GM04504 (cell line): ENCODE measurements at regions not wholly inside any gene's neighbourhood (a gene's known extent, or its start where the extent isn't known, plus 50 kb on each side); places are given as distances from the start of the nearest gene placed in this dataset.

Source experiments
- DNase-seq: peaks from one replicate; pipeline ENCODE4 v3.0.0-alpha.2; 2012; ENCODE audit warnings: low read depth

DNA sequence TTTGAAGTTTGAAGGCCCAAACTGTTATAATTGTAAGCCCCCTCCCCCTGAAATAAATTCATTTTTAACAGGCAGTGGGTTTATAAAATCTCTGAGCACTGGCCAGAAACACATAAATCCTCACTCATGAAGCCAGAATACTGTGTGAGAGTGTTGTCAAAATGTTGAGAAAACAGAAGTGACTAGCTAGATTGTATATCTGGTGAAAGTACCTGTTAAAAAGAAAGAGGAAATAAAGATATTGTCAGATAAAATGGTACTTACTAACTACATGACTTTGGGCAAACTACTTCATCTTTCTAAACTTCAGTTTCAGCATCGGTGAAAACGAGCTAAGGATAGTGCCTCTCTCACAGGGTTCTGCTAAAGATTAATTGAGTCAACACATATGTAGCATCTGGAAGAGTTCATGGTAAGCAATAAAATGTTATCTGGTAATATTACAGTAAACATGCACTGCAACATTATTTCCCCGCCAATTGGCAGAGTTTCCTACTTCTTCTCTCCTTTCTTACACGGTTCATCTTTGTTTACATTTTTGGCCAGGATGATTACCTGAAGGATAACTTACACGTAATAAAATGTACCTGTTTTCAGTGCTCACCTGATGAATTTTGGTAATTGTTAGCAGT, 202.5 kb upstream of the CHRM2 start:
- DNase-seq, result no peak

DNA sequence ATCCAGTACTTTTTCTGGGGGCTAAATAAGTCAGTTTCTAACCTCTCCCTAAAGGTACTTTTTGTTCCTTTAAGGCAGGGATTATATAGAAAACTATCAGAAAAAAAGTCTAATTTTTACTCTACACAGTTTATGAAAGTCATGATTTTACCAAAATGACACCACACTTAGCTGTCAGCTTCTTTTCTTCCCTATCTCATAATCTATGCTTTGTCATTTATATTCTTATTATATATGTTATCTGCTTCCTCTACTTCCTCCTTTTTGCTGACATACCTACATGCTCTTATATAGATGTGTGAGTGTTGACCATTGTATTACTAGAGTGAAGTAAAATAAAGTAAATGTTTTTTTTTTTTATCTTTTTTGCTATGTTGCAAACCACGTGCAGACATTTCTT, 203.9 kb upstream of the CHRM2 start:
- no peak for DNase-seq

DNA sequence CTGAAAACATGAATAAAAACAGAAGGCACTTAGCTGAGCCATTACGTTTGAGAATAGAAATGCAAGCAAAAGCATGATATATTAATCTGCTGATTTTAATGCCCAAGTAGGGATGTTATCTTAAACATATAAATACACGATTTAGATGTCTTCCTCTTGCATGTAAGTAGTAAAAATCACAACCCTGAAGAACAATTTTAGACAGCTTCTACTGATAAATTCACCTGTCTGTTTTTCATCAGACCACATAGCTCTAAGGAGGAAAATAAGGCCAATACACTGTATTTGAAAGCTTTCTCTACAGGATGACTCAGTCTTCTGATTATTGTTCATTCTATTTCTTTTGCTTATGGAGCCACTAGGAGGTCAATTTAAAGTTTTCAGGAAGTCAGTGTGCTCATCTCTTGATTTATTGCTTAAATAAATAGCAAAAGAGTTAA, 210.9 kb upstream of the CHRM2 start:
- DNase-seq, result no peak

DNA sequence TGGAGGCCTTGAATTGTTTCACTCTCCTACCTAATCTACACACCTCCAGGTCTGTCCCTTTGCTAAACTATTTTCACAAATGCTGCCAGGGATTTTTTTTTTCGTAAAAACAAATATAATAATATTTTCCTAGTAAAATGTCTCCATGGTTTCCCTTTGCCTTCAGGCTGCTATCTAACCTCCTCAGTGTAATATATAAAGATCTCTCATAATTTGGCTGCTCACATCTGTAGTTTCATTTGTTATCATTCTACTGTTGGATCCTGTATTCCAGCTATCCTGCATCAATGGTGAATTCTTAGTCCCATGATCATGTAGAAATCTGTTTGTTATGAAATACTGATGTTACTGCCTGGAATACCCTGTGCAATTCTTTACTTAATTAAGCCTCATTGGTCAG, 211.9 kb upstream of the CHRM2 start:
- DNase-seq, result no peak

DNA sequence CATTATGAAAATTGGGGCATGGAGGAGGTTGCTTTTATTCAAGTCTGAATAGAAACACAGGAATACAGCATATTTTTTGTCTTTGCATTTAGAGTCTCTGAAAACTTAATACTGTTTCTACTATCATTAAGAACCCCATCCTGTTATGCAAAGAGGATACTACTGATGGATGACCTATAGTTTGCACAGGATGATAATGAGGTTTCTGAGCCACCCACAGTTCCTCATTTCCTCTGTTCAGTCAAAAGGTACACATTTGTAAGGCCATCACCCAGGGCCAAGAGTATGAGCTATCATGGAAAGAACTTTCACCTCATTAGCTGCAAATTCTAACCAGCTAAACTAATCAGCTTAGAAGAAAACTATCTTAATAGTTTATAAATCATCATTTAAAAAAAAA, 213.0 kb upstream of the CHRM2 start:
- no peak for DNase-seq

DNA sequence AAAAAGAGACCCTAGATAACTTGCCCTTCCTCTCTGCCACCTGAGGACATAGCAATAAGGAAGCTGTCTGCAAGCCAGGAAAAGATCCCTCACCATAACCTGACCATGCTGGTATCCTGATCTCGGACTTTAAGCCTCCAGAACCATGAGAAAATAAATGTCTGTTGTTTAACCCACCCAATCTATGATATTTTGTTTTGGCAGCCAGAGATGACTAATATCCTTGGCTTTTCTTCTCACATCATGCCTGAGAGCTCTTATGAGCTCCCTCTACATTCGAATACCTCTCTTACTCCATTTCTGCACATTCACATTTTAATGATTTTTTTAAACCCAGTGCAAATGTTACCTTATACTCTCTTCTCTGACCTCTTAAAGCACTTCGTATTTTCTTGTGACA, 214.0 kb upstream of the CHRM2 start:
- DNase-seq, result no peak

DNA sequence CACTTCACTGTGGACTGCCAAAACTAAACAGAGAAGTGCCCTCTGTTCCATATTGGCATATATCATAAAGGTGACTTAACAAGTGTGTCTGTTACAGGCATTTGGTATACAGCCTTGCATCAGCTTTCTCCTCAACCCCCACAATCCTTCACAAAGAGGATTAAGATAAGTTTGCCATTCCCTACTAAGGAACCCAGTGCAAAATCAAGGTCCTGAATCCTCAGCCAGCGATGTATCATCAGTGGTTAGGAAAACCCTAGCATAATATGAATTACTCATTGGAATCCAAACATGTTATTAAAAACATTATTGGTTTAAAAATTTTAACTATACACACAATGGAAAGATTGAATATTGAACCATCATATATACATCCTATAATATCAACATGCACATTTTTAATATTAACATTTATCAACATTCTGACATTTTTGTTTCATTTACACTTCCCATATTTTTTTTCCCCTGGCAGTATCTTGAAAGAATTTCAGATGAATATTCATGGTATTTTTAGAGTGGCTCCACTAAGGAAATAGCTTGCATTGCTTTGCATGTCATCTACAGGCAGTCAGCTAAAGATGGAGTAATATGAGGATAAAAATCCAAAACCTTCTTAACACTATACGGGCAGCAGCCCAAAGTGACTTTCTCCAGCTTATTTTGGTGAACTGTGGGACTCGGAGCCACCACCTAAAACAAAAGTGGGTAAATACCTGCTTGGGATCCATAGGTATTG, 215.6 kb upstream of the CHRM2 start:
- DNase-seq, result no peak

DNA sequence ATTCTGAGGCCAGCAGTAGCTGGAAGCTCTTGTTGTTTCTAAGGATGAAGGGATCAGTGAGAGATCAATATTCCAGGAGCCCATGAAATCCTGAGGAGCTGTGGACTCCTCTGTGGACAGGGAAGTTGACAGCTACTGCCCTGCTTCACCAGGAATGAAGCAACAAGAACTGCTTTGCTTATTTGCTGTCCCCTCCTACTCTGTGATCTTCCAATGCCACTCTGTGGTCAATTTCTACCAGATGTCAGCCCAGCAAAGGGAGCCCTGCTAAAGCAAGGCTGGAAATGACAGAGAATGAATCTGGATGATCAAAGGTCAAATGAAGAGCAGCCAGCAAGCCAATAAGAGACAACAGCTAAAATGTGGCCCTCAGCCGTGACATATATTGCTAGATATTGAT, 227.5 kb upstream of the CHRM2 start:
- DNase-seq, result no peak

DNA sequence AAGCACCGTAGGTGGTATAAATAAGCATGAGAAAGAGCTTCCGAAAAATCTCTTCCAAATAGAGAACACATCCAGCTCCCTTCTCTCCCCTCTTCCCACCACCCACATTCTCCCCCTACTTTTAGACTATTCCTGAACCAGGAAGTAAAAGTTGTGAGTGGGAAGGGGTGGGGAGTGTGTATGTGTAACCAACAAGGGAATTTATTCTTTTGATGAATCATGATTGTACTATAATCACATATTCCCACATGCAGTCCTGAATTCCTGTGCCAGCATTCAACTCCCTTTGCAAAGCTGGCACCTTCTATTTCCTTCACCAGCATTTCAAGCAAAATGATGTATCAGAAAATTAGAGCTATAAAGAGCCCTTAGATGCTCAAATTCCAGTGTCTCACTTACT, 230.6 kb upstream of the CHRM2 start:
- no peak for DNase-seq

DNA sequence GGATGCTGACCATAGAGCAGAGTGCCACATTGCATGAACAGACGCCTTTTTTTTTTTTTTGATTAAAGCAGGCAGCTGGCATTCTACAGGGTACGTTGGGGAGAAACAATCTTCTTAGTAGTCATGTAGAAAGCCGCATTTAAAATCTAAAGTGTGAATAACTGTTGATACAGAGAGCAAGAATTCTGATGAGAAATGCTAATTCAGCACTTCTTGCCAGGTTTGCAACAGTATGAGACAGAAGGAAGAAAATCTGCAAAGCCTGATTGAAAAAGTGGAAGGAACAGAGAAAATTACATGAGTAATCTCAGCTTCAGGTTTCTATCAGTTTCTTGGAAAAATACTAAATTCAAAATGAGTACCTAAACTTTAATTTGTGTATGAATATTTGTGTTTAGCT, 232.7 kb upstream of the CHRM2 start:
- no peak for DNase-seq

DNA sequence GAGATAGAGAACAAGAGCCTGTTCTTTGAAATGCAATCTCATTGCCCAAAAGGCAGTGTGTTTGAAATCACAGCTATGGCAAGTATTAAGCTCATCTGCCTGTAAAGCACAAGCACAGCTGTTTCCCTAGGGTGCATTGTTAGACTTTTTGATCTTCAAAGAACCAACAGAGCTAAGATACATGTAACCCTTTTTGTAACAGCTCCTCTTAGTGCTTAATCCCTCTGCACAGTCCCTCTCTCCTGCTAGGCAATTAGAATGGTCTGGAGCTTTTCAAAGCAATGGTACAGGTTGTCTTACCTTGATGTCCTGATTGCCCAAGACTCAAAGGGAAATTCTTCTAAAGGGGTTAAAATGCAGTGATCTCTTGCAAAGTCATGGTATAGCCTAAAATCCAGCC, 249.6 kb upstream of the CHRM2 start:
- no peak for DNase-seq

DNA sequence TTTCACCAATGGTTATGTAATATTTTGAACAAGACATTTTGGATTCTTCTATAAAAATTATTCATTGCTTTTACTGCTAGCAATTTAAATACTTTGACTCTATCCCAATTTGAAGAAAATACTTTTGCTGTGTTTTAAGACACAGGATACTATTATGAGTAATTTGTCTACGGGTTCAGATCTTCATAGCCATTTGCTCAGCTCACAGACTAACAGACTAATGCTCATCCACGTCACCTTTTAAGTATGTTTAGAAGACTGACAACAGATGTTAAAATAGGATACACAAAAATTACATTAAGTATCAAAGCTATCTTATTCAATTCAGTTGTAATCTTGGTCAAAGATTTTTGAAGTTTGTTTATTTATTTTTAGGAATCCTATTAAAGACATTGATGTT, 251.3 kb upstream of the CHRM2 start:
- no peak for DNase-seq

DNA sequence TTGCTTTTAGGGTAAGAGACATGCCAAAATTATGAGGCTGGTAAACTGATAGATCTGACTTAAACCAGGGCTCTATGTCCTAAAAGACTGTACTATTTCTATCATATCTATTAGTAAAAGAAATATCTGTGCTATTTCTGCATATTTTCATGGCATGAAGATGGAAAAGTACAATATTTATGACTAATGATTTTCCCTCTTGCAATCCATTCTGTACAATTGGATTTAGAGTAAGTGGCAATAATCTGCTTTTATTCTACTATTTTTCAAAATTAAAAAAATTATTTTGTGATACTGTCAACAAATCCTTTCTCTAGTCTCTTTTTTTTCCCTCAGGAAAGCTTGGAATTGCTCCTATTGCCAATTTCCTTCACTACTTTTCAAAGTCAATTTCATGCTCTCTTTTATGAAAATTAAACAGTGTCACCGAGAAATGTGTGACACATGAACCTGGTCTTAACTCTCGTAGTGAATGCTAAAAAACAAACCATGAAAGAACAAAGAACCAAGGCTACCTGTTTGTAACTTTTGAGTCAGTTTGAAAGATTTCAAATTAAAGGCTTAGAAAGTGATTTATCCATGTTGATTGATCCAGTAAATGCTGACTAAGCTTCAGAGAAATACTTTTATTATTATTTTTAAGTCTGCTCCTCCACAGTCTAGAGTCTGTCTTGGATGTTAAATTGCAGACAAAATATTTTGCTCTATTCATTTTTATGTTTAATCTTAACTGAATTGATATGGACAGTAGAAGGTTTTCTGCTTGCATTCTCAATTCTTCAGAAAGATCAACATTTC, 262.7 kb upstream of the CHRM2 start:
- no peak for DNase-seq

DNA sequence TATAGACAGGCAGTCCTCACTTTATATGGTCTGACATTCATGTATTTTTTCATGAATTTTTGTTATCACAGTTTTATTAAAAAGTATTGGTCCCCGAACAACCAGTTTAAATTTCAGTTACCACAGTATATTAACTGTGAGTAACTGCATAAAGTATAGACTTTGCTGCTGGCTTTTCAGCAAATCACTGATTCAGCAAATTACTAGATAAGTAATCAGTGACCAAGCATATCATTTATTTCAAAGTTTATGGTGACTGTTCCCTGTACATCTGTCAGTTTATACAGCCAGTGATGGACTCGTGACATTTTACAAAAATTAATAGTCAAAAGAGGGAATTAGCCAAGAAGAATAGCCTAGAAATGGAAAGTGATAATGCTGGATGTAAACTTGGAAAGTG, 266.7 kb upstream of the CHRM2 start:
- DNase-seq, result no peak

DNA sequence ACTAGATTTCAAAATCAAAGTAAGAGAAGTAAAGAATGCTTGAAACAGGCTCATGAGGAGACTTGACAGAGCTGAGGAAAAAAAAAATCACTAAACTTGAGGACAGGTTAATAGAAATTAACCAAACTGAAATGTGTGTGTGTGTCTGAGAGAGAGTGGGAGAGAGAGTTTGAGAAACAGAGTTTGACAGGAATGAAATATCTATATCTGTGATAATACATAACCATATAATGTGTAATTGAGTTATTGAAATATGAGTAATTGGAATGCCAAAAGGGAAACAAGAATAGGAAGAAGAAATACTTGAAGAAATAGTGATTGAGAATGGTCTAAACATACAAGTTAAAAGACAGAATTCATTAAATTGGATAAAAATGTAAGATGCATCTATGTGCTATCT, 268.0 kb upstream of the CHRM2 start:
- DNase-seq, result no peak

DNA sequence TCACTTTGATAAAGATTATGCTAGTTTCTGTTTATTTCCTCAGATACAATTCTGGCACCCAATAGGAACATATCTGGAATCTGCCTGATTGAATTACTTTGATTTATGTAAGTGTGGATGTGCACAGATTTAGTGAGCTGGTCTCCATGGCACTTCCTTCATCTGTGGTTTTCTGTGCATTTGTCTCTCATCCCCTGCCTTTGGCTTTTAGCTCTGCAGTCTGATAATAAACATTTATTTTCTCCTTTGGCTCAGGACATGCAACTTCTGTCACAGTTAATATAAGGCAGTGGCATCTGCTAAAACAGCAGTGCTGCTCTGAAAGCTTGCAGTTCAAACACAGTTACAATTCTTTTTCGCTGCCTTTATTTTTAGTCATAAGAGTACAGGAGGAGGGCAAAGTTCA, 273.7 kb upstream of the CHRM2 start:
- no peak for DNase-seq

DNA sequence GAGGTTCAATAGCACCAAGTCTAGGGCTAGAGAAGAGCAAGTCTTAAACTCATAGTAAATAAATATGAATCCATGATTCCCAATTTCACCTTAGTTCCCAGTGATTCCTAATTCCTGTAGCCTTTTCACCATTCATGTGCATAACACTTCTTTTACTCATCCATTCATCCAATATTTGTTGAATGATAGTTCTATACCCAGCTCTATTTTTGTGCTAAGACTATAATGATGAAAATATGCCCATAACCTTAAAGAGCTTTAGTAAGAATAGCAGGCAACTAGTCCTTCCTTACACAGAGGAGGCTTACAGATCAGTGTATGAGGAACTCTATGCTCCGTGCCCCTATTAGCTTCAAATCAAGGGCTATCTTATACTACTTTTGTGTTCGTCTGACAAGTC, 280.2 kb upstream of the CHRM2 start:
- DNase-seq, result no peak

DNA sequence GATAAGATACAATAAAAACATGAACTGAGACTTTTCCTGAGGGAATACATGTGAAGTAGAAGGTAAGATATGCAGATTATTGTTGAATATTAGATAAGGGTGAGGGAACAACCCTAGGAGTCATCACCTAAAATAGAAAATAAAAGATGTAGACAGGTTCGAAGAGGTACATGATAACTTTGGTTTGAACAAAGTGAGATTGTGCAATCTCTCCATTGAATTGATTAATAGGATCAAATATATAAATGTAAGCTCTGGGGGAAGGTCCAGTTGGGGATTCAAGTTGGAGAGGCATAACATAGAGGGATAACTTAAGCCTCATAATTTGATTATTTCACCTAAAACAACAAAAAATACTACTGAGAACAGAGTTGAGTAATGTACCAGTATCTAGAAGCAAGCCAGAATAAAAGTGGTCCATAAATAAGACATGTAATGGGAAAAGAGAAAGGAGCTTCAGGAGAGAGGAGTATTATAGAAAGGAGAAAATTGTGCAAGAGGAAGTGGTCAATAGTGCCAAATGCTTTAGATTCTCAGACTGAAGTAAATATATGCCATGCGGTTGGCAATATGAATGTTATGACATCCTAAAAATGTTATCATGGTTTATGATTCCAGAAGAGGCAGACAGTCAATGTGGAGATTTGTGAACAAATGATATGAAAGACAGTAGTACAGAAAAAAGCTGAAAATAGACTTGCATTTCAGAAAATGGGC, 282.3 kb upstream of the CHRM2 start:
- DNase-seq, result no peak

DNA sequence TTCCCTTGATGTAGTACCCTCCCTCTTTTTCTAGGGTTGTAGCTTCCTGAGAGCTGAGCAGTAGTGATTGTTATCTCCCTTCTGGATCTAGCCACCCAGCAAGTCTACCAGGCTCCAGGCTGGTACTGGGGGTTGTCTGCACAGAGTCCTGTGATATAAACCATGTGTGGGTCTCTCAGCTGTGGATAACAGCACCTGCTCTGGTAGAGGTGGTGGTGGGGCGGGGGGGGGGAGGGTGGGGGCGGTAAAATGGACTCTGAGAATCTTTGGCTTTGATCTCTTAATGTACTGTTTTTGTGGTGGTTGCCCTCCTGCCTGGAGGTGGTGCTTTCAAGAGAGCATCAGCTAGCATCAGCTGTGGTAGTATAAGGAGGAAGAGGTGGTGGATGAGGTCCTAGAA, 302.0 kb upstream of the CHRM2 start:
- no peak for DNase-seq

DNA sequence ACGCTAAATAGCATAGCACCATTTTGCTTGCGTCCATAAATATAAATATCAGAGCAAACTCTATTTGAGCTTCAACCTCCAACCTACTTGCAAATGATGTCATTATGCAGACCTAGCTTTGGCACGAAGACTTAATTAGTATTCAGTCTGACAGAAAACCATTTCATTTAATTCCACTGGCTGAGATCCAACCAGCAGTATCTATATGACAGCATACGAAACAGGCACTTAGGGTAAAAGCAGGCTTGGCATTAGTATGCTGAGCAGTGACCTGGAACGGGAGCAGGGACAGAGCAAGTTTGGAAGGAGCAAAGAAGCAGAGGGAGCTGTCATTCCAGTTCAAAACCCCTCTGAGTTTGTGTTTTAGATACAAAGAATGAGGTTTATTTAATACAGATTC, 312.5 kb upstream of the CHRM2 start:
- DNase-seq, result no peak

DNA sequence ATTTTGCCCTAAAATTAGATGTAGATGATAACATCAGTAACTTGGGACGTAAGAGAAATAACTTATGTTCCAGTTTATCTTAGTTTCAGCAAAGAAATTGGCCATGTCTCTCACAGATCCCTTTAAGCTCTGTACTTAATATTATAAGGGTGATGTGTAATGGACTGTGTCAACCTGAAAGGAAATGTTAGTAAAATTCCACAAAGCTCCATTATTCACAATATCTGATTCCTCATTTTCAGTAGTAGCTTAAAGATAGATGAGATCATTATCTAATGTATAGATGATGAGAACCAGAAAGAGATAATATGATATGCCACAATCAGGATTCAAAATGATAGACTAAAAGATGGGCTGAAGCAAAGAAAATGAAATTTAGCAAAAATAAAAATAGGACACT, 316.8 kb upstream of the CHRM2 start:
- DNase-seq, result no peak

DNA sequence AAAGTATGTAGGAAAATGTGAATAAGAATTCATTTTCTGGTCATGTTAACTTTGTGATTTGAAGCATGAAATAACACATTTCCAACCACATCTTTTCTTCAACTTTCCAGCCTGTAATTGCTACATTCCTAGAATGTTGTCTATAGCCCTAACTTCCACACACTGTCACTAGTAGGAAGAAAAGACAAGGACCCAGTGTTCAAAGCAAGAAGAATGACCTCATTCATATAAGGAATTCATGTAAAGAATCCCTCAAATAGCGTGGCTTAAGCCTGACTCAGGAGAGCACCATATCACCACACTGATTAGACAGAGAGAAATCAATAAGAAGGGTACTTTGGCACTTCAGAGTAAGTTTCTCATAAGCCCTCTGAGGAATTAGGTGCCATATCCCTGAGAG, 318.7 kb upstream of the CHRM2 start:
- no peak for DNase-seq

DNA sequence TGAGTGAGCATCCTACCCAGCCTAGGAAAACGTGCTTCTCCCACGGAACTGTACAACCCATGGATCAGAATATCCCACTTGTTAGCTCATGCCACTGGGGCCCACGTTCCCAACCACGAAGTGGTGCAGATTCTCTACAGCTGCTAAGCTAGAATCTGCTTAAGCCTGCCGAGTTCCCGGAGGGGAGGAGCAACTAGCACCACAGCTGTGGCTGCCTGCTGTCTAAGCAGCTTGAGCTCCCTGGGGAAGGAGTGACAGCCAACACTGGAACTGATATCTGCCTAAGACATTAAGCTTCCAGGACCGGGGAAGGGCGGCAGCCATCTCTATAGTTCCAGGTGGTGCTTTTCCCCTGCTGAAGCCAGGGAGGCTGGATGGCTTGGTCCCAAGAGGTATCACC, 334.7 kb upstream of the CHRM2 start:
- no peak for DNase-seq
